ENCODE measurements at regions not wholly inside any gene's neighbourhood (a gene's known extent, or its start where the extent isn't known, plus 50 kb on each side); places are given as distances from the start of the nearest gene placed in this dataset.

GRCh38 chr9:88691811-88692210 is 156.8 kb downstream of the NXNL2 start:
- POLR2A ChIA-PET, result no interaction called here
- CTCF ChIA-PET, result no interaction called here
- TF ChIP-seq CTCF (IDR thresholded peaks at IDR 0.05; ENCODE audit: insufficient read depth, low read length, missing control alignments), result no peak
- H3K4me3 ChIP-seq (ENCODE audit: low read depth, low read length), result no peak overlapping the region
- DNase-seq (ENCODE audit: low read depth, low spot score), result no peak

- H3K4me3 ChIP-seq (ENCODE audit: low read depth, low read length), result no peak overlapping the region
- DNase-seq (ENCODE audit: low read depth, low spot score), result no peak
- CTCF ChIA-PET, result no interaction called here
- POLR2A ChIA-PET, result no interaction called here
- TF ChIP-seq CTCF (IDR thresholded peaks at IDR 0.05; ENCODE audit: insufficient read depth, low read length, missing control alignments), result no peak
These were observed 157.8 kb downstream of the NXNL2 start for GRCh38 chr9:88692827-88693226.

GRCh38 chr9:88694625-88695024 is 159.6 kb downstream of the NXNL2 start:
- no peak for DNase-seq (ENCODE audit: low read depth, low spot score)
- ChIA-PET CTCF (interaction anchor here (0.6 kb wide), 1 partner anchor 23 kb away, joined by 3 read pairs; no protein-coding TSS in a partner anchor), POLR2A (no interaction called here)
- no peak for TF ChIP-seq CTCF (IDR thresholded peaks at IDR 0.05; ENCODE audit: insufficient read depth, low read length, missing control alignments)
- no peak overlapping the region for H3K4me3 ChIP-seq (ENCODE audit: low read depth, low read length)

GRCh38 chr9:88696501-88696900 is 161.5 kb downstream of the NXNL2 start:
- TF ChIP-seq CTCF (IDR thresholded peaks at IDR 0.05; ENCODE audit: insufficient read depth, low read length, missing control alignments), result no peak
- DNase-seq (ENCODE audit: low read depth, low spot score), result no peak
- ChIA-PET POLR2A (no interaction called here), CTCF (no interaction called here)
- H3K4me3 ChIP-seq (ENCODE audit: low read depth, low read length), result no peak overlapping the region

GRCh38 chr9:88697764-88698432 is 162.9 kb downstream of the NXNL2 start:
- no peak overlapping the region for H3K4me3 ChIP-seq (ENCODE audit: low read depth, low read length)
- DNase-seq (ENCODE audit: low read depth, low spot score), result no peak
- ChIA-PET CTCF (no interaction called here), POLR2A (no interaction called here)
- TF ChIP-seq CTCF (IDR thresholded peaks at IDR 0.05; ENCODE audit: insufficient read depth, low read length, missing control alignments), result no peak

- H3K4me3 ChIP-seq (ENCODE audit: low read depth, low read length), result no peak overlapping the region
- DNase-seq (ENCODE audit: low read depth, low spot score), result no peak
- POLR2A ChIA-PET, result no interaction called here
- CTCF ChIA-PET, result no interaction called here
- TF ChIP-seq CTCF (IDR thresholded peaks at IDR 0.05; ENCODE audit: insufficient read depth, low read length, missing control alignments), result no peak
These were observed 168.0 kb downstream of the NXNL2 start for GRCh38 chr9:88702985-88703384.

Data from AG04449 (cell line).